SK-N-SH treated with all-trans-retinoic acid at 6 μM for 48 hours (cell line): ENCODE measurements at regions not wholly inside any gene's neighbourhood (a gene's known extent, or its start where the extent isn't known, plus 50 kb on each side); places are given as distances from the start of the nearest gene placed in this dataset.
"Not testable (repeated sequence)": the region's sequence is repeated elsewhere in the genome, so short reads cannot be mapped to it uniquely, and the experiment has no call there.

Experiments used
- ATAC-seq: fragments of 200-7000 bp; cut with Tn5 transposase; 3 replicates; pipeline ENCODE4 v1.9.1; 2020; ENCODE audit warnings: mild to moderate bottlenecking, moderate library complexity
- ARNTL ChIP-seq: fragments of 450-650 bp; formaldehyde crosslinking; IDR thresholded peaks from 2 replicates; pipeline ENCODE4 v1.5.0; 2020; ENCODE audit warnings: low read depth, mild to moderate bottlenecking, moderate library complexity, borderline replicate concordance
- BACH2 ChIP-seq: fragments of 250-450 bp; sonication (Bioruptor Pico); IDR thresholded peaks from 2 replicates; pipeline ENCODE4 v1.9.0; 2021; ENCODE audit warnings: mild to moderate bottlenecking, borderline replicate concordance
- CREB5 ChIP-seq: fragments of 250-450 bp; sonication (Bioruptor Pico); IDR thresholded peaks from 2 replicates; pipeline ENCODE4 v1.5.1; 2020; ENCODE audit warnings: low read depth, mild to moderate bottlenecking, moderate library complexity
- CSDC2 ChIP-seq: fragments of 250-450 bp; sonication (Bioruptor Pico); IDR thresholded peaks from 2 replicates; pipeline ENCODE4 v1.5.0; 2020; ENCODE audit warnings: mild to moderate bottlenecking, moderate library complexity
- CSRNP3 ChIP-seq: fragments of 250-450 bp; sonication (Bioruptor Pico); IDR thresholded peaks from 2 replicates; pipeline ENCODE4 v1.5.1; 2021; ENCODE audit warnings: mild to moderate bottlenecking, moderate library complexity
- ESRRG ChIP-seq: fragments of 250-450 bp; sonication (Bioruptor Pico); IDR thresholded peaks from 2 replicates; pipeline ENCODE4 v1.6.1; 2021; ENCODE audit warnings: mild to moderate bottlenecking
- GLIS3 ChIP-seq: fragments of 250-450 bp; sonication (Bioruptor Pico); IDR thresholded peaks from 2 replicates; pipeline ENCODE4 v1.5.0; 2020; ENCODE audit warnings: mild to moderate bottlenecking, moderate library complexity
- ISL1 ChIP-seq: fragments of 250-450 bp; sonication (Bioruptor Pico); IDR thresholded peaks from 2 replicates; pipeline ENCODE4 v2.1.2; 2022; ENCODE audit warnings: mild to moderate bottlenecking, moderate library complexity
- OSR1 ChIP-seq: fragments of 250-450 bp; sonication (Bioruptor Pico); IDR thresholded peaks from 2 replicates; pipeline ENCODE4 v1.8.0; 2022; ENCODE audit warnings: moderate library complexity, mild to moderate bottlenecking, inconsistent platforms
- PATZ1 ChIP-seq: fragments of 250-450 bp; sonication (Bioruptor Pico); IDR thresholded peaks from 2 replicates; pipeline ENCODE4 v1.8.0; 2020; ENCODE audit warnings: mild to moderate bottlenecking, moderate library complexity, borderline replicate concordance
- POU6F1 ChIP-seq: fragments of 250-450 bp; sonication (Bioruptor Pico); IDR thresholded peaks from 2 replicates; pipeline ENCODE4 v1.8.0; 2021; ENCODE audit warnings: low read depth, mild to moderate bottlenecking, moderate library complexity, borderline replicate concordance
- PPARA ChIP-seq: fragments of 250-450 bp; sonication (Bioruptor Pico); IDR thresholded peaks from 2 replicates; pipeline ENCODE4 v1.5.0; 2020; ENCODE audit warnings: mild to moderate bottlenecking, borderline replicate concordance
- RARB ChIP-seq: fragments of 250-450 bp; sonication (Bioruptor Pico); IDR thresholded peaks from 2 replicates; pipeline ENCODE4 v1.8.0; 2021; ENCODE audit warnings: mild to moderate bottlenecking, moderate library complexity
- TOX ChIP-seq: fragments of 250-450 bp; sonication (Bioruptor Pico); IDR thresholded peaks from 2 replicates; pipeline ENCODE4 v1.8.0; 2021; ENCODE audit warnings: mild to moderate bottlenecking, moderate library complexity, borderline replicate concordance
- TSHZ2 ChIP-seq: fragments of 250-450 bp; sonication (Bioruptor Pico); IDR thresholded peaks from 2 replicates; pipeline ENCODE4 v1.5.0; 2020; ENCODE audit warnings: mild to moderate bottlenecking, moderate library complexity
- ZC3H10 ChIP-seq: fragments of 250-450 bp; sonication (Bioruptor Pico); IDR thresholded peaks from 2 replicates; pipeline ENCODE4 v1.5.1; 2021; ENCODE audit warnings: mild to moderate bottlenecking, moderate library complexity
- ZFP30 ChIP-seq: fragments of 450-650 bp; formaldehyde crosslinking; IDR thresholded peaks from 2 replicates; pipeline ENCODE4 v1.5.0; 2022; ENCODE audit warnings: mild to moderate bottlenecking, moderate library complexity
- ZNF8 ChIP-seq: fragments of 450-650 bp; formaldehyde crosslinking; IDR thresholded peaks from 2 replicates; pipeline ENCODE4 v1.5.0; 2020; ENCODE audit warnings: mild to moderate bottlenecking, moderate library complexity

- no peak for ATAC-seq
- TF ChIP-seq CREB5 (CRISPR knock-in tag) (no peak), ESRRG (CRISPR knock-in tag) (no peak), BACH2 (CRISPR knock-in tag) (no peak), ZFP30 (CRISPR knock-in tag) (no peak), TOX (CRISPR knock-in tag) (no peak), OSR1 (no peak), ARNTL (CRISPR knock-in tag) (no peak), RARB (CRISPR knock-in tag) (no peak), ISL1 (CRISPR knock-in tag) (no peak), ZNF8 (no peak), PPARA (CRISPR knock-in tag) (no peak)
Measured at GRCh38 chr5:56666901-56667300, 148.4 kb upstream of the MAP3K1 start.

GRCh38 chr5:56665117-56665516, 150.2 kb upstream of the MAP3K1 start:
- not testable (repeated sequence) for ATAC-seq

- no peak for ATAC-seq
- TF ChIP-seq CSDC2 (CRISPR knock-in tag) = no peak
- no peak for TF ChIP-seq GLIS3 (CRISPR knock-in tag)
- TF ChIP-seq ESRRG (CRISPR knock-in tag) = no peak
- no peak for TF ChIP-seq TOX (CRISPR knock-in tag)
- no peak for TF ChIP-seq ZNF8
- TF ChIP-seq BACH2 (CRISPR knock-in tag) = no peak
- TF ChIP-seq TSHZ2 (CRISPR knock-in tag) = no peak
- TF ChIP-seq POU6F1 (CRISPR knock-in tag) = no peak
- no peak for TF ChIP-seq PPARA (CRISPR knock-in tag)
- no peak for TF ChIP-seq ZFP30 (CRISPR knock-in tag)
- no peak for TF ChIP-seq CREB5 (CRISPR knock-in tag)
- TF ChIP-seq PATZ1 (CRISPR knock-in tag) = no peak
- TF ChIP-seq ZC3H10 (CRISPR knock-in tag) = no peak
- no peak for TF ChIP-seq CSRNP3 (CRISPR knock-in tag)
- TF ChIP-seq, all 23 proteins: peak for 0
Measured at GRCh38 chr5:56664025-56664424, 151.3 kb upstream of the MAP3K1 start.
